ENCODE measurements at regions not wholly inside any gene's neighbourhood (a gene's known extent, or its start where the extent isn't known, plus 50 kb on each side); places are given as distances from the start of the nearest gene placed in this dataset.

DNA sequence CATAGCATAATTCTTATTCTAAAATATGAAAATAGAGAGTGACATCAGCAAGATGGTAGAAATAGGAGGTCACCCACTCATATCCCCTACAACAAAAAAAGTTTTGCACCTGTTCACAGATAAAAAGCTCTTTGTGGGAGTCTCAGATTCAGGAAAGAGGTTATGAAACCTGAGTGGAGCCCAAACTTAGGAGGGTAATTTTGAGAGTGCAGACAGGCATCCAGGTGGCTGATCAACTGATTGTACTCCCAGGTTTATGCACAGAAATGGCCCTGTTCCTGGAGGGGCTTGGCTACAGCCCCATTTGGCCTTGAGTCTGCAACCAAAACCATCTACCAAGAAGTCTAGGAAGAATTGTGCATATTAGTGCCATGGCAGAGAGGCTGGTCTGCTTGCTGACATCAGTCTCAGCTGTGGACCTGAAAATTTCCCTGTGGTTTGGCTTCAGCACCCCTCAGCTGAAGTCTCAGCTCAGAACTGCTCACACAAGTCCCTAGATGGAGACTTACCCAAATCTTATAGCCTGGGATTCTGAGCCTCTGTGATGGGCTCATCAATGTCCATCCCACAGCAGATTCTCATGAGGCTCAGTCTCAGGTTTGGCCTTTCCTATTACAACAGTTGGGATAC lies 291.6 kb downstream of the IL20RB start:
- TF ChIP-seq, protein P1, sequence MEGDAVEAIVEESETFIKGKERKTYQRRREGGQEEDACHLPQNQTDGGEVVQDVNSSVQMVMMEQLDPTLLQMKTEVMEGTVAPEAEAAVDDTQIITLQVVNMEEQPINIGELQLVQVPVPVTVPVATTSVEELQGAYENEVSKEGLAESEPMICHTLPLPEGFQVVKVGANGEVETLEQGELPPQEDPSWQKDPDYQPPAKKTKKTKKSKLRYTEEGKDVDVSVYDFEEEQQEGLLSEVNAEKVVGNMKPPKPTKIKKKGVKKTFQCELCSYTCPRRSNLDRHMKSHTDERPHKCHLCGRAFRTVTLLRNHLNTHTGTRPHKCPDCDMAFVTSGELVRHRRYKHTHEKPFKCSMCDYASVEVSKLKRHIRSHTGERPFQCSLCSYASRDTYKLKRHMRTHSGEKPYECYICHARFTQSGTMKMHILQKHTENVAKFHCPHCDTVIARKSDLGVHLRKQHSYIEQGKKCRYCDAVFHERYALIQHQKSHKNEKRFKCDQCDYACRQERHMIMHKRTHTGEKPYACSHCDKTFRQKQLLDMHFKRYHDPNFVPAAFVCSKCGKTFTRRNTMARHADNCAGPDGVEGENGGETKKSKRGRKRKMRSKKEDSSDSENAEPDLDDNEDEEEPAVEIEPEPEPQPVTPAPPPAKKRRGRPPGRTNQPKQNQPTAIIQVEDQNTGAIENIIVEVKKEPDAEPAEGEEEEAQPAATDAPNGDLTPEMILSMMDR (conservative IDR thresholded peaks at IDR 0.05; ENCODE audit: low read length) = no peak
- no peak for TF ChIP-seq EZH2phosphoT487 (IDR thresholded peaks at IDR 0.05; ENCODE audit: borderline replicate concordance, low read depth, low read length)
